ENCODE measurements at regions not wholly inside any gene's neighbourhood (a gene's known extent, or its start where the extent isn't known, plus 50 kb on each side); places are given as distances from the start of the nearest gene placed in this dataset.

DNA sequence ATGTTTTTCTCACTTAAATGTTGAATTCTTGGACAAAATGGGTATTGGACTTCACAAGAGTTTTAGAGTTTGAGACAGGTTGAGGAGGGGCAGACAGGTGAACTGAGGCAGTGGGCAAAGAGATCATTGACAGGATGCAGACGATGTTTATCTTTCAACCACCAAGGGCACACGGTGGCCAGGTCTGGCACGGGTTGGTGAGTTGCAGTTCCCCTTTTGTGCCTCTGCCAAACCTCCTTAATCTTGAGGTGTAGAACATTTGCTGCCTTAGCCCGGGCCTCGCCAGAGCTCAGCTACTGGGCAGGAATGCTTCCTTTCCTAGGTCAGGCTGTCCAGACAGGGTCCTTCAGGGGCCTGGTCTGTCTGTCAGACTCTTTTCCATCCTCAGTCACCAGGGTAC is 567.4 kb upstream of the SOX9 start:
- no peak for TF ChIP-seq CTCF (IDR thresholded peaks at IDR 0.05; ENCODE audit: low read length)
- TF ChIP-seq EZH2 (IDR thresholded peaks at IDR 0.05; ENCODE audit: borderline replicate concordance, low read length) = no peak

All from OCI-LY1 (cell line).